Mucosa of stomach (tissue), 1 donor: ENCODE measurements at regions not wholly inside any gene's neighbourhood (a gene's known extent, or its start where the extent isn't known, plus 50 kb on each side); places are given as distances from the start of the nearest gene placed in this dataset.

ENCODE experiments used
- H3K27me3 ChIP-seq: one replicate; pipeline ENCODE4 v1.7.0; 2013; ENCODE audit warnings: mild to moderate bottlenecking, low read length; ENCODE audit not compliant: control insufficient read depth, insufficient read depth
- H3K36me3 ChIP-seq: one replicate; pipeline ENCODE4 v1.7.0; 2013; ENCODE audit warnings: low read length; ENCODE audit not compliant: control insufficient read depth, insufficient read depth
- H3K4me1 ChIP-seq: one replicate; pipeline ENCODE4 v1.7.0; 2013; ENCODE audit warnings: mild to moderate bottlenecking, low read length; ENCODE audit not compliant: control insufficient read depth, insufficient read depth
- H3K4me3 ChIP-seq: one replicate; pipeline ENCODE4 v1.7.0; 2013; ENCODE audit warnings: low read length
- H3K9ac ChIP-seq: one replicate; pipeline ENCODE4 v1.7.0; 2013; ENCODE audit warnings: mild to moderate bottlenecking, low read length, moderate library complexity
- H3K9me3 ChIP-seq: one replicate; pipeline ENCODE4 v1.7.0; 2013; ENCODE audit warnings: mild to moderate bottlenecking, low read length, moderate library complexity; ENCODE audit not compliant: control insufficient read depth
- donor health status: Pancreatic carcinoma.

GRCh38 chr1:244952280-244952933 lies 88.1 kb upstream of the HNRNPU start:
- Histone ChIP-seq H3K9me3 (no peaks in the 10 kb centered on the region), H3K4me1 (no peaks in the 10 kb centered on the region), H3K27me3 (no peaks in the 10 kb centered on the region), H3K4me3 (no peak overlapping the region), H3K36me3 (no peaks in the 10 kb centered on the region), H3K9ac (no peak overlapping the region)

- Histone ChIP-seq H3K9me3 (no peaks in the 10 kb centered on the region), H3K36me3 (no peaks in the 10 kb centered on the region), H3K4me1 (no peaks in the 10 kb centered on the region), H3K9ac (no peak overlapping the region), H3K27me3 (no peaks in the 10 kb centered on the region), H3K4me3 (no peak overlapping the region)
Measured at GRCh38 chr1:244948416-244948815, 84.1 kb upstream of the HNRNPU start.

- H3K36me3 ChIP-seq = no peaks in the 10 kb centered on the region
- no peaks in the 10 kb centered on the region for H3K9me3 ChIP-seq
- no peaks in the 10 kb centered on the region for H3K4me1 ChIP-seq
- H3K4me3 ChIP-seq = no peak overlapping the region
- H3K9ac ChIP-seq = no peak overlapping the region
- H3K27me3 ChIP-seq = no peaks in the 10 kb centered on the region
Measured at GRCh38 chr1:244945109-244945671, 80.8 kb upstream of the HNRNPU start.

GRCh38 chr1:244941121-244941520 lies 76.8 kb upstream of the HNRNPU start:
- H3K36me3 ChIP-seq = no peaks in the 10 kb centered on the region
- no peaks in the 10 kb centered on the region for H3K9me3 ChIP-seq
- H3K4me1 ChIP-seq = no peaks in the 10 kb centered on the region
- H3K27me3 ChIP-seq = no peaks in the 10 kb centered on the region
- no peak overlapping the region for H3K9ac ChIP-seq
- no peak overlapping the region for H3K4me3 ChIP-seq

- Histone ChIP-seq H3K4me3 (no peak overlapping the region), H3K9ac (no peak overlapping the region), H3K4me1 (no peaks in the 10 kb centered on the region), H3K9me3 (no peaks in the 10 kb centered on the region), H3K36me3 (no peaks in the 10 kb centered on the region), H3K27me3 (no peaks in the 10 kb centered on the region)
Measured at GRCh38 chr1:244937099-244937498, 72.8 kb upstream of the HNRNPU start.

- no peak overlapping the region for H3K9ac ChIP-seq
- no peaks in the 10 kb centered on the region for H3K36me3 ChIP-seq
- H3K4me3 ChIP-seq = no peak overlapping the region
- H3K27me3 ChIP-seq = peaks cover 12% of the 10 kb centered on the region
- peaks cover 6% of the 10 kb centered on the region for H3K4me1 ChIP-seq
- no peaks in the 10 kb centered on the region for H3K9me3 ChIP-seq
Measured at GRCh38 chr1:244920911-244921761, 56.8 kb upstream of the HNRNPU start.

GRCh38 chr1:244919320-244920282 lies 55.3 kb upstream of the HNRNPU start:
- H3K4me1 ChIP-seq = peaks cover 6% of the 10 kb centered on the region
- H3K9me3 ChIP-seq = no peaks in the 10 kb centered on the region
- H3K4me3 ChIP-seq = peak overlapping the region; percentile 21
- no peak overlapping the region for H3K9ac ChIP-seq
- H3K27me3 ChIP-seq = peaks cover 12% of the 10 kb centered on the region
- H3K36me3 ChIP-seq = no peaks in the 10 kb centered on the region

GRCh38 chr1:244918421-244919319 lies 54.3 kb upstream of the HNRNPU start:
- Histone ChIP-seq H3K9ac (no peak overlapping the region), H3K4me1 (peaks cover 6% of the 10 kb centered on the region), H3K4me3 (peak overlapping the region; percentile 21), H3K27me3 (peaks cover 12% of the 10 kb centered on the region), H3K9me3 (no peaks in the 10 kb centered on the region), H3K36me3 (no peaks in the 10 kb centered on the region)

GRCh38 chr1:244917073-244917670 lies 52.8 kb upstream of the HNRNPU start:
- peaks cover 6% of the 10 kb centered on the region for H3K4me1 ChIP-seq
- H3K36me3 ChIP-seq = no peaks in the 10 kb centered on the region
- H3K9ac ChIP-seq = no peak overlapping the region
- H3K9me3 ChIP-seq = no peaks in the 10 kb centered on the region
- no peak overlapping the region for H3K4me3 ChIP-seq
- H3K27me3 ChIP-seq = peaks cover 12% of the 10 kb centered on the region

- Histone ChIP-seq H3K9me3 (no peaks in the 10 kb centered on the region), H3K4me1 (peaks cover 6% of the 10 kb centered on the region), H3K27me3 (peaks cover 12% of the 10 kb centered on the region)
Measured at GRCh38 chr1:244915736-244916135, 51.4 kb upstream of the HNRNPU start.

More at GRCh38 chr1:244915736-244916135, 51.4 kb upstream of the HNRNPU start:
- no peak overlapping the region for H3K9ac ChIP-seq
- no peaks in the 10 kb centered on the region for H3K36me3 ChIP-seq
- H3K4me3 ChIP-seq = no peak overlapping the region
